ENCODE measurements at regions not wholly inside any gene's neighbourhood (a gene's known extent, or its start where the extent isn't known, plus 50 kb on each side); places are given as distances from the start of the nearest gene placed in this dataset.
"Not testable (repeated sequence)": the region's sequence is repeated elsewhere in the genome, so short reads cannot be mapped to it uniquely, and the experiment has no call there.

DNA sequence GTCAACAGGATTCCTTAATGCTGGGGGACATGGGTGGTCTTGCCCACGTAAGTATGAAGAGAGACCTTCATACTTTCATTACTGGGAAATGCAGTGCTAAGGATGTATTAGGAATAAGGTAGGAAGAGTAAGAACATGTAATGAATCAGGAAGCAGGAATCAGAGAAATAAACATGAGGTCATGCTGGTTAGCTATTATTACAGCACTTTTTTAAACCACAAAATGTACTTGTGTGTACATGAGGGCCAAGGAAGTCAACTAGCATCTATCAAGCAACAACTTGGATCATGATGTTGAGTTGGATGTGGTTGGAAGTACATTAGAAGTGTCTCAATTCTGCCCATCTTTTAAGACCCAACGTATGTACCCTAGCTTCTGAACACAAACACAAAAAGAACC lies 63.5 kb upstream of the E2F3 start:
- Mint-ChIP-seq H3K4me3 (no peak overlapping the region), H3K36me3 (ENCODE audit: low read depth) (peaks cover 10% of the 10 kb centered on the region), H3K27me3 (ENCODE audit: low read depth) (no peaks in the 10 kb centered on the region), H3K27ac (no peak overlapping the region), H3K9me3 (peaks cover 15% of the 10 kb centered on the region), H3K4me1 (ENCODE audit: low read depth) (peaks cover 42% of the 10 kb centered on the region)
- DNase-seq (ENCODE audit: low spot score): no peak

DNA sequence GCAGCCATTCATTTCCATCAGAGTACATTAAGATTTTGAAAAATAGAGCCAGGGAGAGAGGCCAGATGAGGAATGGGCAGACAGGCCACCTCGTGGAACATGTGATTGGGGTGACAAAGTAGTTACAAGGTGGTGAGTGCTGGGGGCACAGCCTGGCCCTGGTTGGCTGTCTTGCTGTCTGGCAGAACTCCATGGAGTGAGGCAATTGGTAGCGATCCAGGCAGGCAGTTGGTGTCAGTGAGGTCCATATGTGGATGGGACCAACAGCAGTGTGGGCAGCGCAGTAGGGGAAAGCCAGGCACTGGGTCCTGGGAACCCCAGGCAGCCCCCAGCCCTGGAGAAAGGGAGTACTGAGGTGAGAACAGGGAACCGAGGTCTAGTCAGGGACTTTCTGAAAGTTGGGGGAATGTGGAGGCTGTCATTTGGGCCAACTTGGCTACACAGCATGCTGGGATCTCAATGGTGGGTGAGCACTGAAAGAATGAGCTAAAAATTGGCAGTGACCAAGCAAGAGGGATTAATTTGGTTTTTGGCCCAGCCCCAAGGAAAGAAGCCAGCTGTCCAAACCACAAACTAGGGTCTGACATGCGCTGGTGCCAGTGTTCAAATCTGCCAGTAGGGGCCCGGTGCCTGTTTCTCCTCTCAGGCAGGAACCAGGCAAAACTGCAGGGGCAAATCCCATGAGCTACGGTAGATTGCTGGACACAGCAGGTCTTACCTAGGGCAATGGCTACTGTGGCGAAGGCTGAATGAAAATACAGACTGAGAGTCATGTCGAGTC lies 61.4 kb upstream of the E2F3 start:
- H3K9me3 Mint-ChIP-seq: peaks cover 4% of the 10 kb centered on the region
- H3K4me3 Mint-ChIP-seq: no peak overlapping the region
- H3K4me1 Mint-ChIP-seq (ENCODE audit: low read depth): peaks cover 37% of the 10 kb centered on the region
- DNase-seq (ENCODE audit: low spot score): no peak
- no peak overlapping the region for H3K27ac Mint-ChIP-seq
- peaks cover 4% of the 10 kb centered on the region for H3K36me3 Mint-ChIP-seq (ENCODE audit: low read depth)
- peaks cover 3% of the 10 kb centered on the region for H3K27me3 Mint-ChIP-seq (ENCODE audit: low read depth)

DNA sequence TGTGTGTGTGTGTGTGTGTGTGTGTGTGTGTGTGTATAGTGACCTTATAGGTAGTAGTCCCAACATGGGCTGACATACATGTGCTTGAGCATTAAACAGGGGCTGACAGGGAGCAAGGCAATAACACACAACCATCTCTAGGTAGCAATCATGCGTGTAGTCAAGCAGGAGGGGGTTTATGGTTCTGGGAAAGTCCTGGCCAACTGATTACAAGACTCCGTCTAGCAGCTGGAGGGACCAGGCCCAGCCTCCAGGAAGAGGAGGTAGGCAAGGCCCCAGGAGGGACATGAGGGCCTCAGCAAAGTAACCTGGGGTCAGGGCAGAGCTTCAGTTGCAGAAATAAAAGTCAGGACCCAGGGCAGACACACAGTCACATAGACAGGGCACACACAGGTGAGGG lies 60.6 kb upstream of the E2F3 start:
- no peak for DNase-seq (ENCODE audit: low spot score)
- no peak overlapping the region for H3K4me3 Mint-ChIP-seq
- H3K27me3 Mint-ChIP-seq (ENCODE audit: low read depth): peaks cover 3% of the 10 kb centered on the region
- peaks cover 4% of the 10 kb centered on the region for H3K9me3 Mint-ChIP-seq
- H3K36me3 Mint-ChIP-seq (ENCODE audit: low read depth): peaks cover 5% of the 10 kb centered on the region
- no peak overlapping the region for H3K27ac Mint-ChIP-seq
- peaks cover 30% of the 10 kb centered on the region for H3K4me1 Mint-ChIP-seq (ENCODE audit: low read depth)

DNA sequence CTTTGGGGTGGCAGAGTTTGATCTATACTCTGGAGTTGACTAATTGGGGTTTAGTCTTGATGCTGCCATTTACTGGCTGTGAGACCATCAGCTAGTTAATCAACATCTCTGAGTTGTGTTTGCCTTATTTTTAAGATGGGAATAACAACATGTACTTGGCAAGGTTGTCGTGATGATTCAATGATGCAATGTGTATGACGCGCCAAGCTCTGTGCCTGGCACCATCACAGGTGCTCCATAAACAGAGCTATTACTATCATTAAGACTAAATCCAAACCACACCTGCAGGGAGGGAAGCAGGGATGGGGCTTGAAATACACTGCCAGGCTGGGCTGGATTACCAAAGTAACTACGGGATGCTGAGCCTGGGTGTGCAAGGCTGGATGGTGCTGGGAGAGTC lies 60.1 kb upstream of the E2F3 start:
- no peak for DNase-seq (ENCODE audit: low spot score)
- peaks cover 25% of the 10 kb centered on the region for H3K4me1 Mint-ChIP-seq (ENCODE audit: low read depth)
- H3K9me3 Mint-ChIP-seq: peaks cover 4% of the 10 kb centered on the region
- H3K27ac Mint-ChIP-seq: no peak overlapping the region
- H3K27me3 Mint-ChIP-seq (ENCODE audit: low read depth): peaks cover 3% of the 10 kb centered on the region
- no peak overlapping the region for H3K4me3 Mint-ChIP-seq
- H3K36me3 Mint-ChIP-seq (ENCODE audit: low read depth): peaks cover 5% of the 10 kb centered on the region

DNA sequence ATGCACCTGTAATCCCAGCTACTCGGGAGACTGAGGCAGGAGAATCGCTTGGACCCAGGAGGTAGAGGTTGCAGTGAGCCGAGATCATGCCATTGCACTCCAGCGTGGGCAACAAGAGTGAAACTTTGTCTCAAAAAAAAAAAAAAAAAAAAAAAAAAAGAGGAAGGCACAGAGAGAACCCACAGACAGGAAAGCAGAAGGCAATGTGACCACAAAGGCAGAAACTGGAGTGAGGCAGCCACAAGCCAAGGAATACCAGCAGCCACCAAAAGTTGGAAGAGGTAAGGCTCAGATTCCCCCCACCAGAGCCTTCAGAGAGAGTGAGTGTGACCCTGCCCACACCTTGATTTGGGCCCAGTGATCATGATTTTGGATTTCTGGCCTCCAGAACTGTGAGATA lies 54.7 kb upstream of the E2F3 start:
- DNase-seq (ENCODE audit: low spot score); H3K27ac Mint-ChIP-seq; H3K9me3 Mint-ChIP-seq; H3K27me3 Mint-ChIP-seq (ENCODE audit: low read depth); H3K36me3 Mint-ChIP-seq (ENCODE audit: low read depth); H3K4me3 Mint-ChIP-seq: not testable (repeated sequence)
- peaks cover 33% of the 10 kb centered on the region for H3K4me1 Mint-ChIP-seq (ENCODE audit: low read depth)

DNA sequence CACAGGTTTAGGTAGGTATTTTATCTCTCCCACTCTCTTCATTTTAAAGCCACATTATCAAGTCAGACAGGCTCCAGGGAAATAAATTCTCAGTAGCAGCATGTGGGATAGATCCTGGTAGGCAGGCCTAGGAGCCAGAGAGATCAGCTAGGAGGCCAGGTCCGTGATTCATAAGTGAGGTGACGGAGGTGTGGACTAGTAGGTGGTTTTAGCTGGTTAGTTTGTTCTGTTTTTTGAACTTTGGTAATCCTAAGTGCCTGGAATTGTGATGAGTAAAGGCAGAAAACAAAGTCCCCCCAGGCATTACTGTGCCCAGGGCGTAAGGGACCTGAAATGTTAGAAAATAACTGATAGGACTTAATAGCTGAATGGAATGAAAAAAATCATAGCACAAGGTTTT lies 53.6 kb upstream of the E2F3 start:
- Mint-ChIP-seq H3K27ac (no peak overlapping the region), H3K4me1 (ENCODE audit: low read depth) (peaks cover 35% of the 10 kb centered on the region), H3K4me3 (no peak overlapping the region), H3K27me3 (ENCODE audit: low read depth) (peaks cover 3% of the 10 kb centered on the region), H3K9me3 (peaks cover 4% of the 10 kb centered on the region), H3K36me3 (ENCODE audit: low read depth) (peaks cover 9% of the 10 kb centered on the region)
- DNase-seq (ENCODE audit: low spot score): no peak

DNA sequence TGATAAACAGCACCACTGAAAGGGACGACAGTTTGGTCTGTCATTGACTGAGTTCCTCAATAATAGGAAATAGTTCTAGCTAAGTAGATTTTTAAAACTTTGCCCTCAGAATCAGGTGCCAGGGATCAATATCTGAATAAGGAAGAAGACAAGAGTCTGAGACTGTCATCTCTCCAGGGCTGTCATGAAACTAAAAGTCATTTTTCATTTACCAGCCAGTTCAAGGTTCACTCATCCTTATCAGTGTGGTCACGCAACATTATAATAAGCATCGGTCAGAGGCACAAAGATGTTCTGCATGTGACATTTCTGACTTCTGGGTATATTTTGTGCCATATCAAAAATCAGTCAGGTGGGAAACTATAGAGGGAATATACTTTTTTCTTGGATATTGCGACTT lies 52.5 kb upstream of the E2F3 start:
- peaks cover 16% of the 10 kb centered on the region for H3K36me3 Mint-ChIP-seq (ENCODE audit: low read depth)
- no peak overlapping the region for H3K27ac Mint-ChIP-seq
- peaks cover 3% of the 10 kb centered on the region for H3K27me3 Mint-ChIP-seq (ENCODE audit: low read depth)
- DNase-seq (ENCODE audit: low spot score): no peak
- H3K9me3 Mint-ChIP-seq: peaks cover 12% of the 10 kb centered on the region
- peaks cover 40% of the 10 kb centered on the region for H3K4me1 Mint-ChIP-seq (ENCODE audit: low read depth)
- no peak overlapping the region for H3K4me3 Mint-ChIP-seq

DNA sequence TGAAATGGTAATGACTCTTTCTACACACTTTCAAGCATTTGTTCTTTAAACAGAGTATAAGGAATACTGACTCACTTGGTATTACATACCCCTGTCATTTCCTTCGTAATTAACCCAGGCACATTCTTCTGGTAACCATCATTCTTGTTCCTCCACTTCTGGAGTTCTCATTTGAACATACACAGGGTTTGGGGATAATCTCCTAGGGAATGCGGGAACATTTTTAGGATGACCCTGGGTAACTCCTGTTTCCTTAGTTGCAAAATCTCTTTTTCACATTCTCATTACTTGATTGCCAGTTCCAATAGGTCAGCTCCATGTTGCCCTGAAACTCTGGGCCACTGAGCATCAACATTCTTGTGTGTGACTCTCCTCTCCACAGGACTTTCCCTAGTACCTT lies 51.5 kb upstream of the E2F3 start:
- Mint-ChIP-seq H3K27me3 (ENCODE audit: low read depth) (no peaks in the 10 kb centered on the region), H3K9me3 (peaks cover 12% of the 10 kb centered on the region), H3K4me1 (ENCODE audit: low read depth) (peaks cover 35% of the 10 kb centered on the region), H3K36me3 (ENCODE audit: low read depth) (peaks cover 16% of the 10 kb centered on the region), H3K4me3 (no peak overlapping the region), H3K27ac (no peak overlapping the region)
- DNase-seq (ENCODE audit: low spot score): no peak

DNA sequence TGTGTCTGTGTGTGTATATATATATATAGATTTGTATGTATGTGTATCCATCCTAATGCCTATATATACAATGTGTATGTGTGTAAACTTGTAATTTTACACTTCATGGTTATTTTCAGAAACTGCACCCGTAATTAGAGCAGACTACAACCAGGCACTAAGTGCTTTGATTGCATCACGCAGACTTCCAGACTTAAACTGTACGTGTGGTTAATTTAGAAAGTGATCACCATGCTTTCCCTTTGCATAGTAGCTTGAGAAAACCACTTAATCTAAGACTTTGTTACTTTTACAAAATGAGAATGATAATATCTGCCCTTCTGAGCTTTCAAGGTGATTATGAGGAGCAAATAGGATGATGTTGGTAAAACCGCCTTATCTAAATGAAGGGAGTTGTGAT lies 50.1 kb upstream of the E2F3 start:
- no peak for DNase-seq (ENCODE audit: low spot score)
- peaks cover 12% of the 10 kb centered on the region for H3K9me3 Mint-ChIP-seq
- peaks cover 34% of the 10 kb centered on the region for H3K4me1 Mint-ChIP-seq (ENCODE audit: low read depth)
- no peak overlapping the region for H3K4me3 Mint-ChIP-seq
- no peaks in the 10 kb centered on the region for H3K27me3 Mint-ChIP-seq (ENCODE audit: low read depth)
- peaks cover 15% of the 10 kb centered on the region for H3K36me3 Mint-ChIP-seq (ENCODE audit: low read depth)
- peak overlapping the region; percentile 50 for H3K27ac Mint-ChIP-seq
